Stomach (tissue), 4 donors: ENCODE measurements at regions not wholly inside any gene's neighbourhood (a gene's known extent, or its start where the extent isn't known, plus 50 kb on each side); places are given as distances from the start of the nearest gene placed in this dataset.

ENCODE experiments used
- POLR2A ChIP-seq, 4 donors: fragments of 450-650 bp; IDR thresholded peaks; one replicate each; pipeline ENCODE4 v1.6.1; 2016; ENCODE audit warnings: antibody characterized with exemption in 4 of 4, control low read depth in 2 of 4, mild to moderate bottlenecking in 1 of 4, moderate library complexity in 1 of 4
- TF ChIP-seq, protein P1 (sequence below), 7 experiments: fragments of 450-650 bp in 4 of 7; fragments of 200-600 bp in 3 of 7; sonication (generic) in 3 of 7; IDR thresholded peaks; one replicate each; pipeline ENCODE4 v1.5.1; 2016 to 2019; ENCODE audit warnings: antibody characterized with exemption in 7 of 7, control low read depth in 2 of 7, mild to moderate bottlenecking in 1 of 7

GRCh38 chr4:62457356-62457755 lies 1257.2 kb downstream of the ADGRL3 start:
- TF ChIP-seq, protein P1, sequence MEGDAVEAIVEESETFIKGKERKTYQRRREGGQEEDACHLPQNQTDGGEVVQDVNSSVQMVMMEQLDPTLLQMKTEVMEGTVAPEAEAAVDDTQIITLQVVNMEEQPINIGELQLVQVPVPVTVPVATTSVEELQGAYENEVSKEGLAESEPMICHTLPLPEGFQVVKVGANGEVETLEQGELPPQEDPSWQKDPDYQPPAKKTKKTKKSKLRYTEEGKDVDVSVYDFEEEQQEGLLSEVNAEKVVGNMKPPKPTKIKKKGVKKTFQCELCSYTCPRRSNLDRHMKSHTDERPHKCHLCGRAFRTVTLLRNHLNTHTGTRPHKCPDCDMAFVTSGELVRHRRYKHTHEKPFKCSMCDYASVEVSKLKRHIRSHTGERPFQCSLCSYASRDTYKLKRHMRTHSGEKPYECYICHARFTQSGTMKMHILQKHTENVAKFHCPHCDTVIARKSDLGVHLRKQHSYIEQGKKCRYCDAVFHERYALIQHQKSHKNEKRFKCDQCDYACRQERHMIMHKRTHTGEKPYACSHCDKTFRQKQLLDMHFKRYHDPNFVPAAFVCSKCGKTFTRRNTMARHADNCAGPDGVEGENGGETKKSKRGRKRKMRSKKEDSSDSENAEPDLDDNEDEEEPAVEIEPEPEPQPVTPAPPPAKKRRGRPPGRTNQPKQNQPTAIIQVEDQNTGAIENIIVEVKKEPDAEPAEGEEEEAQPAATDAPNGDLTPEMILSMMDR (IDR thresholded peaks at IDR 0.05), result no peak
- no peak for TF ChIP-seq POLR2A (IDR thresholded peaks at IDR 0.05)
